ENCODE measurements at regions not wholly inside any gene's neighbourhood (a gene's known extent, or its start where the extent isn't known, plus 50 kb on each side); places are given as distances from the start of the nearest gene placed in this dataset.

DNA sequence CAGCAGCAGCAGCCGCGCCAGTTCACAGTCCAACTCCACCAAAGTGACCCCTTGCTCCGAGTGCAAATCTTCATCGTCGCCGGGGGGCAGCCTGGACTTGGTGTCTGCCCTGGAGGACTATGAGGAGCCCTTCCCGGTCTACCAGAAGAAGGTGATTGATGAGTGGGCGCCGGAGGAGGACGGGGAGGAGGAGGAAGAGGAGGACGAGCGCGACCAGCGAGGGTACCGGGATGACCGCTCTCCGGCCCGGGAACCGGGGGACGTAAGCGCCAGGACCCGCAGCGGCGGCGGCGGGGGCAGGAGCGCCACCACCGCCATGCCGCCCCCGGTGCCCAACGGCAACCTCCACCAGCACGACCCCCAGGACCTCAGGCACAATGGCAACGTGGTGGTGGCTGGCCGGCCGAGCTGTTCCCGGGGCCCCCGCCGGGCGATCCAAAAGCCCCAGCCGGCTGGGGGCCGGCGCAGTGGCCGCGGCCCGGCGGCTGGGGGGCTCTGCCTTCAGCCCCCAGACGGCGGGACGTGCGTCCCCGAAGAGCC is 224.1 kb upstream of the IL12A start:
- Histone ChIP-seq H3K79me2 (ENCODE audit: control insufficient read depth, insufficient read depth, low read length) (peaks cover 35% of the 10 kb centered on the region), H3K4me1 (ENCODE audit: control insufficient read depth, extremely low read depth, insufficient read depth, low read length) (peaks cover 35% of the 10 kb centered on the region), H2AFZ (ENCODE audit: control insufficient read depth, low read length) (no peak overlapping the region), H3K9me3 (ENCODE audit: control insufficient read depth, low read depth, low read length) (no peaks in the 10 kb centered on the region), H3K4me3 (ENCODE audit: control insufficient read depth in 2 of 3, extremely low read depth in 1 of 3, insufficient read depth in 2 of 3, low read depth in 1 of 3, low read length in 3 of 3) (peak overlapping the region; percentile 57 to 87 (median 73)), H3K36me3 (ENCODE audit: control insufficient read depth in 2 of 2, extremely low read depth in 1 of 2, insufficient read depth in 2 of 2, low read length in 2 of 2) (peaks cover 3 to 6% of the 10 kb centered on the region in 2 experiments), H3K9ac (ENCODE audit: control insufficient read depth, extremely low read depth, insufficient read depth, low read length) (peak overlapping the region; percentile 86), H4K20me1 (ENCODE audit: control insufficient read depth, extremely low read depth, insufficient read depth, low read length) (peaks cover 5% of the 10 kb centered on the region), H3K27ac (ENCODE audit: control insufficient read depth, insufficient read depth, low read length) (peak overlapping the region; percentile 99), H3K27me3 (ENCODE audit: control insufficient read depth, extremely low read depth, insufficient read depth, low read length) (no peaks in the 10 kb centered on the region), H3K9me1 (ENCODE audit: control insufficient read depth, extremely low read depth, insufficient read depth, low read length) (no peaks in the 10 kb centered on the region), H3K4me2 (ENCODE audit: control insufficient read depth, extremely low read depth, insufficient read depth, low read depth, low read length) (peak overlapping the region; percentile 66)
- FAIRE-seq = no peak
- no peak for TF ChIP-seq EZH2 (IDR thresholded peaks at IDR 0.05; ENCODE audit: low read length)
- TF ChIP-seq, protein P1, sequence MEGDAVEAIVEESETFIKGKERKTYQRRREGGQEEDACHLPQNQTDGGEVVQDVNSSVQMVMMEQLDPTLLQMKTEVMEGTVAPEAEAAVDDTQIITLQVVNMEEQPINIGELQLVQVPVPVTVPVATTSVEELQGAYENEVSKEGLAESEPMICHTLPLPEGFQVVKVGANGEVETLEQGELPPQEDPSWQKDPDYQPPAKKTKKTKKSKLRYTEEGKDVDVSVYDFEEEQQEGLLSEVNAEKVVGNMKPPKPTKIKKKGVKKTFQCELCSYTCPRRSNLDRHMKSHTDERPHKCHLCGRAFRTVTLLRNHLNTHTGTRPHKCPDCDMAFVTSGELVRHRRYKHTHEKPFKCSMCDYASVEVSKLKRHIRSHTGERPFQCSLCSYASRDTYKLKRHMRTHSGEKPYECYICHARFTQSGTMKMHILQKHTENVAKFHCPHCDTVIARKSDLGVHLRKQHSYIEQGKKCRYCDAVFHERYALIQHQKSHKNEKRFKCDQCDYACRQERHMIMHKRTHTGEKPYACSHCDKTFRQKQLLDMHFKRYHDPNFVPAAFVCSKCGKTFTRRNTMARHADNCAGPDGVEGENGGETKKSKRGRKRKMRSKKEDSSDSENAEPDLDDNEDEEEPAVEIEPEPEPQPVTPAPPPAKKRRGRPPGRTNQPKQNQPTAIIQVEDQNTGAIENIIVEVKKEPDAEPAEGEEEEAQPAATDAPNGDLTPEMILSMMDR (optimal IDR thresholded peaks at IDR 0.05 in 1 of 3, IDR thresholded peaks at IDR 0.05 in 1 of 3, conservative IDR thresholded peaks at IDR 0.05 in 1 of 3; ENCODE audit: extremely low read depth in 1 of 3, insufficient read depth in 2 of 3, low read length in 3 of 3) = no peak
- DNase-seq (ENCODE audit: low read depth, low spot score) = no peak
- dilution Hi-C loops (cut with MboI; ENCODE audit: extremely low pct_ligation_motif_present, low sequenced_read_pairs) = no loop called here

DNA sequence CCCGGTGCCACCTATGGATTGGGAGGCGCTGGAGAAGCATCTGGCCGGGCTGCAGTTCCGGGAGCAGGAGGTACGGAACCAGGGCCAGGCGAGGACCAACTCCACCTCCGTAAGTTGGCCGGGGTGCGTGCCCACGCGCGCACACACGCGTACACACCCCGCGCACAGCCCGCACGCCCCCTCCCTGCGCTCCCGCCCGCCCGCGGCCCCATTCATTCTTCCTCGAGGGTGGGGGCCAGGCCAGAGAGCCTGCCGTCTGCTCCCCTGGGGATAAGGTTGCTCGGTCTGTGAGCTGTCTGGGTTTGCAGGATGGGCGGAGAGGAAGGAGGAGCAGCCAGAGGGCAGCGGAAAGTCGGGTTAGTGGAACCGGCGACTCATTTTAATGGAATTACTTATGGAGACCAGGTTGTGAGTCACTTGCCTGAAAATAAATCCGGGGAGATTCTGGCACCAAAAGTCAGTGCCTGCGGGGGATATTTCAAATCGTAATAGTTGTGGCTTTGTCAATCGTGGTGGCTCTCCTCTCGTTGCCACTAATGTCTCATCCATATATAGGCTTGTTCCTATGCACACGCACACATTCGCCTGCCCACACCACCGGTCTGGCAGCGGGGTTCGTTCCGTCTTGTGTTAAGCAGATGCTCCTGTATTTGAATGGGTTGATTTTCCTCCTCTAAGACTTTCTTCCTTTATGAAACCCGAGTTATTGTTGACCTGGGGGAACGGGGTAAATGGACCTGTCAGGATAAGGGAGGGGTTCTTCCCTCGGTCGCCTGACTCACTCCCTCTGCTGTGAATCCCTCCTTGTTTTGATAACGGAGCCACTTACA is 223.4 kb upstream of the IL12A start:
- Histone ChIP-seq H3K4me3 (ENCODE audit: control insufficient read depth in 2 of 3, extremely low read depth in 1 of 3, insufficient read depth in 2 of 3, low read depth in 1 of 3, low read length in 3 of 3) (peak overlapping the region; percentile 57 to 87 (median 73)), H4K20me1 (ENCODE audit: control insufficient read depth, extremely low read depth, insufficient read depth, low read length) (peaks cover 5% of the 10 kb centered on the region), H3K4me2 (ENCODE audit: control insufficient read depth, extremely low read depth, insufficient read depth, low read depth, low read length) (peak overlapping the region; percentile 93), H3K9me1 (ENCODE audit: control insufficient read depth, extremely low read depth, insufficient read depth, low read length) (no peaks in the 10 kb centered on the region), H3K9me3 (ENCODE audit: control insufficient read depth, low read depth, low read length) (no peaks in the 10 kb centered on the region), H3K79me2 (ENCODE audit: control insufficient read depth, insufficient read depth, low read length) (peaks cover 41% of the 10 kb centered on the region), H3K4me1 (ENCODE audit: control insufficient read depth, extremely low read depth, insufficient read depth, low read length) (peaks cover 35% of the 10 kb centered on the region), H3K9ac (ENCODE audit: control insufficient read depth, extremely low read depth, insufficient read depth, low read length) (peak overlapping the region; percentile 86), H2AFZ (ENCODE audit: control insufficient read depth, low read length) (no peak overlapping the region), H3K27me3 (ENCODE audit: control insufficient read depth, extremely low read depth, insufficient read depth, low read length) (no peaks in the 10 kb centered on the region), H3K36me3 (ENCODE audit: control insufficient read depth in 2 of 2, extremely low read depth in 1 of 2, insufficient read depth in 2 of 2, low read length in 2 of 2) (peaks cover 3 to 6% of the 10 kb centered on the region in 2 experiments), H3K27ac (ENCODE audit: control insufficient read depth, insufficient read depth, low read length) (peak overlapping the region; percentile 99)
- FAIRE-seq = peak; percentile 84
- dilution Hi-C loops (cut with MboI; ENCODE audit: extremely low pct_ligation_motif_present, low sequenced_read_pairs) = no loop called here
- peak; percentile 89 for DNase-seq (ENCODE audit: low read depth, low spot score)
- no peak for TF ChIP-seq EZH2 (IDR thresholded peaks at IDR 0.05; ENCODE audit: low read length)
- TF ChIP-seq, protein P1 (optimal IDR thresholded peaks at IDR 0.05 in 1 of 3, IDR thresholded peaks at IDR 0.05 in 1 of 3, conservative IDR thresholded peaks at IDR 0.05 in 1 of 3; ENCODE audit: extremely low read depth in 1 of 3, insufficient read depth in 2 of 3, low read length in 3 of 3) = no peak
